ENCODE measurements at regions not wholly inside any gene's neighbourhood (a gene's known extent, or its start where the extent isn't known, plus 50 kb on each side); places are given as distances from the start of the nearest gene placed in this dataset.
"Not testable (repeated sequence)": the region's sequence is repeated elsewhere in the genome, so short reads cannot be mapped to it uniquely, and the experiment has no call there.

GRCh38 chr2:82737965-82738364 is 1721.1 kb downstream of the SUCLG1 start:
- not testable (repeated sequence) for TF ChIP-seq POLR2A (IDR thresholded peaks at IDR 0.05; ENCODE audit: low read length); GATA1 (IDR thresholded peaks at IDR 0.05; ENCODE audit: low read depth, low read length)
